ENCODE measurements at regions not wholly inside any gene's neighbourhood (a gene's known extent, or its start where the extent isn't known, plus 50 kb on each side); places are given as distances from the start of the nearest gene placed in this dataset.
A peak's percentile ranks its signal among the peaks of the same experiment; 100 is the strongest.

DNA sequence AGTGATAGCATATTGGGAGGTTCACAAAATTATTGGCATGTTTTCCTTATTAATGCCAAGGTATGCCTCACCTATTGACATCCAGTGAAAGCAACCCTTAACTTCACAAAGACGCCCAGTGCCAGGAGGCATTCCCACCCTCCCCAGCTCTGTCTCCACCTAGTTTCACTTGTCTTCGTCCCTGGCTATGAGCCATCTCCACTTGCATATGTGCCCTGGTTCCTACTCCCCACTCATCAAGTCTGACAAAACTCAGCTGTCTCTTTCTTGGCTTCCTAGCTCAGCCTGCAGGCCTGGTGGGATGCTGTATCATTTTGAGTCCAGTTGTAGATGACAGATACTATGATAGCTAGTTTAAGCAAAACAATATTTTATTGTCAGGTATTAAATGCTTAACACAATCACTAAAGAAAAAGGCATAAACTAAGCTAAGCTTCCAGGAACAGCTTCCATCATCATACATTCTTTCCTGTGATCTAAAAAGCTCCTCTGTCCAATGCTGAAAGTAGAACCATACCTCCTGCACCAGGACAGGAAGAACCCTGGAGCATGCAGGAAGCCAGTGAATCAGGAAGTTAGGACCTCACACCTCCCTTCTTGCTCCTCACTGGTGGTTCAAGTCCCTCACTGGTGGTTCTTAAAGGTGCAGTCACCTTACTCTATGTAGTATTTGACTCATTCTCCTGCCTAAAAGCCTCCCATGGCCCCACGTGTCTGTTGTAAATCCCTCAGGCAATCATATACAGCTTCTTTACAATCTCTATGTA lies 410.3 kb upstream of the RASGEF1B start:
- Histone ChIP-seq H3K4me1 (ENCODE audit: control insufficient read depth, insufficient read depth, low read length) (no peaks in the 10 kb centered on the region), H3K9me3 (replicated peaks; ENCODE audit: control insufficient read depth, low read depth, low read length) (no peaks in the 10 kb centered on the region), H3K4me3 (ENCODE audit: low read length) (no peak overlapping the region), H3K27ac (ENCODE audit: low read length) (no peak overlapping the region), H3K27me3 (ENCODE audit: control insufficient read depth, insufficient read depth, low read length) (no peaks in the 10 kb centered on the region), H3K36me3 (ENCODE audit: control insufficient read depth, insufficient read depth, low read length) (no peaks in the 10 kb centered on the region)
- 90% methylated on average over 3 of the region's 3 CpGs for WGBS (ENCODE audit: insufficient coverage)
- no peak for DNase-seq

- Histone ChIP-seq H3K9me3 (replicated peaks; ENCODE audit: control insufficient read depth, low read depth, low read length) (peaks cover 3% of the 10 kb centered on the region), H3K27ac (ENCODE audit: low read length) (no peak overlapping the region), H3K4me1 (ENCODE audit: control insufficient read depth, insufficient read depth, low read length) (peaks cover 3% of the 10 kb centered on the region), H3K36me3 (ENCODE audit: control insufficient read depth, insufficient read depth, low read length) (no peaks in the 10 kb centered on the region), H3K4me3 (ENCODE audit: low read length) (no peak overlapping the region), H3K27me3 (ENCODE audit: control insufficient read depth, insufficient read depth, low read length) (no peaks in the 10 kb centered on the region)
- DNase-seq: no peak
- no CpG with 5 or more reads among the region's 3 CpGs for WGBS (ENCODE audit: insufficient coverage)
Measured at GRCh38 chr4:81876106-81876505, 404.4 kb upstream of the RASGEF1B start.

DNA sequence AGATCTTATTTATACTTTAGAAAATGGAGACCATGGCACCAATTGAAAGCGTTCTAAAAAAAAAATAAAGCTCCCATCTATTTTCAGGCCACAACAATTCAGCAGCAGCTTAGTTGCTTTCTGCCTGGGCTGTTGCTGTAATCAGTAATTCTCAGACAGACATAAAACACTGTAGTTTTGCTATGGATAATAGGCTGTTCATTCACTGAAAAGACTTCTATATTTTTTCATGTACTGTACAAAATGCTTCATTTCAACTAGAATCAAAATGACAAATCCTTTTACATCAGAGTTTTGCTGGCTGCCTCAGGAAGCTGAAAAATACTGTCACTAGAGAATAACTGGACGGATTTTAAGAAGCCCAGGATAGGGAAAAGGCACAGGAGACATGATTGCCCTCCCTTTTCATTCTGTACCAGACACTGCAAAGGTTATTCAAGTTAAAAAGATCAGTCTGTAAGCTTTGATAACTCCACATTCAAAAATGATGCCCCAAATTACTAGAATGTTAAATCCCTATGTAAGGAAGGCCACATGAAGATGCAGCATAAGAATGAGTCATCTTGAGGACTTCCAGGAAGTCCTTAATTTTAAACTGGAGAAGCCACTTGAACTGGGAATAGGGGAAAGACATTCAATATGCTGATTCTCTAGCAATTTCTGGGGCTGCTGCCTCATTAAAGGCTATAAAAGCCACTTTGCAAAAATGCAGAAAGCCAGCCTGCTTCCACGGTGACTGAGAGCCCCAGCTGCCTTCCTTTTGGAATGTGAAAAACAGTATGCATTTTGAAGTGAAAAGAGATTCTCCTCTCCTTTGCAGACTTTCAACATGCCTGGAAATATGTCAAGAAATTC lies 403.2 kb upstream of the RASGEF1B start:
- H3K9me3 ChIP-seq (replicated peaks; ENCODE audit: control insufficient read depth, low read depth, low read length): peaks cover 7% of the 10 kb centered on the region
- no peaks in the 10 kb centered on the region for H3K36me3 ChIP-seq (ENCODE audit: control insufficient read depth, insufficient read depth, low read length)
- H3K27me3 ChIP-seq (ENCODE audit: control insufficient read depth, insufficient read depth, low read length): no peaks in the 10 kb centered on the region
- 60% methylated on average over 1 of the region's 3 CpGs for WGBS (ENCODE audit: insufficient coverage)
- no peak overlapping the region for H3K27ac ChIP-seq (ENCODE audit: low read length)
- peaks cover 3% of the 10 kb centered on the region for H3K4me1 ChIP-seq (ENCODE audit: control insufficient read depth, insufficient read depth, low read length)
- peak; percentile 25 for DNase-seq
- no peak overlapping the region for H3K4me3 ChIP-seq (ENCODE audit: low read length)

DNA sequence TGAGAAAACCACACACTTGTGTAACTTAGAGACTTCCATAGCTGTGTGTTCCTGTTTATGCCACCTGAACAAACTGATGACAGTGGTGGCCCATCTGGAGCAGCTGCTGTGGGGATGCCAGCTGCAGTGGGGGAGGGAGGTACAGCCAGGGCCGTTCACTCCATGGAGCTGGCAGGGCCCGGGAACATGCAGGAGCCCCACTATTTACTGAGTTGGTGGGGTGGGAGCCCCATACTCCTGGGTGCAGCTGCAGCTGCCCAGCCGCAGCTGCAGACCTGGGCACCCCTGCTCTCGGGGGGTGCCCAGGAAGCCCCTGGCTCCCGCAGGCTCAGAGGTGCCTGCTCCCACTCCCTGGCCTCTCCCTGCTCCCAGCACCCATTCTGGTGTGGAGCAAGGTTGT lies 398.6 kb upstream of the RASGEF1B start:
- 79% methylated on average over 4 of the region's 5 CpGs for WGBS (ENCODE audit: insufficient coverage)

GRCh38 chr4:81860111-81860510 lies 388.4 kb upstream of the RASGEF1B start:
- Histone ChIP-seq H3K36me3 (ENCODE audit: control insufficient read depth, insufficient read depth, low read length) (no peaks in the 10 kb centered on the region), H3K27me3 (ENCODE audit: control insufficient read depth, insufficient read depth, low read length) (no peaks in the 10 kb centered on the region), H3K4me3 (ENCODE audit: low read length) (no peak overlapping the region), H3K4me1 (ENCODE audit: control insufficient read depth, insufficient read depth, low read length) (no peaks in the 10 kb centered on the region), H3K27ac (ENCODE audit: low read length) (no peak overlapping the region), H3K9me3 (replicated peaks; ENCODE audit: control insufficient read depth, low read depth, low read length) (no peaks in the 10 kb centered on the region)
- no peak for DNase-seq

More for the DNA sequence above, 398.6 kb upstream of the RASGEF1B start:
- DNase-seq: no peak
- Histone ChIP-seq H3K9me3 (replicated peaks; ENCODE audit: control insufficient read depth, low read depth, low read length) (peaks cover 7% of the 10 kb centered on the region), H3K4me3 (ENCODE audit: low read length) (no peak overlapping the region), H3K36me3 (ENCODE audit: control insufficient read depth, insufficient read depth, low read length) (no peaks in the 10 kb centered on the region), H3K27me3 (ENCODE audit: control insufficient read depth, insufficient read depth, low read length) (no peaks in the 10 kb centered on the region), H3K4me1 (ENCODE audit: control insufficient read depth, insufficient read depth, low read length) (peaks cover 2% of the 10 kb centered on the region), H3K27ac (ENCODE audit: low read length) (no peak overlapping the region)

DNA sequence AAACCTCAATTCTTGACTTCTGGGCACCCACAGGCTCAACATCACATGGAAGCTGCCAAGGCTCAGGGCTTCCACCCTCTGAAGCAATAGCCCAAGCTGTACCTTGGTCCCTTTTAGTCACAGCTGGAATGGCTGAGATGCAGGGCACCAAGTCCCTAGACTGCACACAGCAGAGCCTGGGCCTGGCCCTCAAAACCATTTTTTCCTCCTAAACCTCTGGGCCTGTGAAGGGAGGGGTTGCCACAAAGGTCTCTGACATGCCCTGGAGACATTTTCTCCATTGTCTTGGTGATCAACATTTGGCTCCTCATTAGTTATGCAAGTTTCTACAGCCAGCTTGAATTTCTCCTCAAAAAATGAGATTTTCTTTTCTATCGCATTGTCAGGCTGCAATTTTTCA lies 382.7 kb upstream of the RASGEF1B start:
- Histone ChIP-seq H3K9me3 (replicated peaks; ENCODE audit: control insufficient read depth, low read depth, low read length) (no peaks in the 10 kb centered on the region), H3K4me3 (ENCODE audit: low read length) (no peak overlapping the region), H3K36me3 (ENCODE audit: control insufficient read depth, insufficient read depth, low read length) (no peaks in the 10 kb centered on the region), H3K4me1 (ENCODE audit: control insufficient read depth, insufficient read depth, low read length) (no peaks in the 10 kb centered on the region), H3K27me3 (ENCODE audit: control insufficient read depth, insufficient read depth, low read length) (no peaks in the 10 kb centered on the region), H3K27ac (ENCODE audit: low read length) (no peak overlapping the region)
- 100% methylated on average over 1 of the region's 1 CpG for WGBS (ENCODE audit: insufficient coverage)
- no peak for DNase-seq

- Histone ChIP-seq H3K4me3 (ENCODE audit: low read length) (no peak overlapping the region), H3K9me3 (replicated peaks; ENCODE audit: control insufficient read depth, low read depth, low read length) (no peaks in the 10 kb centered on the region), H3K4me1 (ENCODE audit: control insufficient read depth, insufficient read depth, low read length) (no peaks in the 10 kb centered on the region), H3K36me3 (ENCODE audit: control insufficient read depth, insufficient read depth, low read length) (no peaks in the 10 kb centered on the region), H3K27ac (ENCODE audit: low read length) (no peak overlapping the region), H3K27me3 (ENCODE audit: control insufficient read depth, insufficient read depth, low read length) (no peaks in the 10 kb centered on the region)
- no peak for DNase-seq
- 45% methylated on average over 1 of the region's 1 CpG for whole genome bisulfite sequencing (ENCODE audit: insufficient coverage)
Measured at GRCh38 chr4:81852031-81852715, 380.5 kb upstream of the RASGEF1B start.

- DNase-seq: no peak
- Histone ChIP-seq H3K4me3 (ENCODE audit: low read length) (no peak overlapping the region), H3K27ac (ENCODE audit: low read length) (no peak overlapping the region), H3K9me3 (replicated peaks; ENCODE audit: control insufficient read depth, low read depth, low read length) (no peaks in the 10 kb centered on the region), H3K27me3 (ENCODE audit: control insufficient read depth, insufficient read depth, low read length) (no peaks in the 10 kb centered on the region), H3K36me3 (ENCODE audit: control insufficient read depth, insufficient read depth, low read length) (no peaks in the 10 kb centered on the region), H3K4me1 (ENCODE audit: control insufficient read depth, insufficient read depth, low read length) (no peaks in the 10 kb centered on the region)
- no CpG with 5 or more reads among the region's 1 CpG for WGBS (ENCODE audit: insufficient coverage)
Measured at GRCh38 chr4:81850701-81851100, 379.0 kb upstream of the RASGEF1B start.

DNA sequence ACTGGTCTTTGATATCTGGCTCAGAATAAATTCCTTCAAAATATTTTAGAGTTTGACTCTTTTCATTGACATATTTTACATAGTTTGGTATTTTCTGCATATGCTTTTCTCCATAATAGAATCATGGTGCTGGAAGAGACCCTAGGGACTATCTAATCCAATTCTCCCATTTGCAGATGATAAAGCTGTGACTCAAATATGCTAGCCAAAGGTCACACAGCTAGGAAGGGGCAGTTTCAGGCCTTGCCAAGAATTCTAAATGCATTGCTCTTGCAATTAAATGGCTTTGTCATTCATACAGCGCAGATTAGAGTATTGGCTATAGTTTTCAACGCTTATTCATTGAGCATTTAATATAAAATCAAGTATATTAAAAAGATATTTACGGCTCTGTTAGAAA lies 374.1 kb upstream of the RASGEF1B start:
- Histone ChIP-seq H3K27me3 (ENCODE audit: control insufficient read depth, insufficient read depth, low read length) (no peaks in the 10 kb centered on the region), H3K27ac (ENCODE audit: low read length) (no peak overlapping the region), H3K4me3 (ENCODE audit: low read length) (no peak overlapping the region), H3K36me3 (ENCODE audit: control insufficient read depth, insufficient read depth, low read length) (no peaks in the 10 kb centered on the region), H3K4me1 (ENCODE audit: control insufficient read depth, insufficient read depth, low read length) (no peaks in the 10 kb centered on the region), H3K9me3 (replicated peaks; ENCODE audit: control insufficient read depth, low read depth, low read length) (no peaks in the 10 kb centered on the region)
- WGBS (ENCODE audit: insufficient coverage): no CpG with 5 or more reads among the region's 3 CpGs
- DNase-seq: peak; percentile 8

DNA sequence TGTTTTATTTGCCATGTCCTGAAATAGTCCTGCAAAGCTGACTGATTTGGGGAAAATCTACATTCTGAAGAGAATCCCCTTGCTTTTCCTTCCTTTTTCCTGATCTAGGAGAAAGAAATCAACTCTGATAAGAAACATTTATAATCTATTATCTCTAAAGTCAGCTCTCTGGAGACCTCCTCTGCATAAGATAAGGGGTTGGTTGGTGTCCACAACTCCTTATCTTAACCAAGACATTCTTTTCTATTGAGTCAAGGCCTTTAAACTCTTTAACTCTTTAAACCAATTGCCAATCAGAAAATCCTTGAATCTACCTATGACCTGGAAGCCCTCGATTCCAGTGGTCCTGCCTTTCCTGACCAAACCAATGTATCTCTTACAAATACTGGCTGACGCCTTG lies 373.6 kb upstream of the RASGEF1B start:
- WGBS (ENCODE audit: insufficient coverage): 73% methylated on average over 1 of the region's 2 CpGs
- H3K27me3 ChIP-seq (ENCODE audit: control insufficient read depth, insufficient read depth, low read length): no peaks in the 10 kb centered on the region
- H3K9me3 ChIP-seq (replicated peaks; ENCODE audit: control insufficient read depth, low read depth, low read length): no peaks in the 10 kb centered on the region
- no peak for DNase-seq
- H3K27ac ChIP-seq (ENCODE audit: low read length): no peak overlapping the region
- no peak overlapping the region for H3K4me3 ChIP-seq (ENCODE audit: low read length)
- H3K36me3 ChIP-seq (ENCODE audit: control insufficient read depth, insufficient read depth, low read length): no peaks in the 10 kb centered on the region
- no peaks in the 10 kb centered on the region for H3K4me1 ChIP-seq (ENCODE audit: control insufficient read depth, insufficient read depth, low read length)
